Ureter (tissue), 1 donor: ENCODE measurements at regions not wholly inside any gene's neighbourhood (a gene's known extent, or its start where the extent isn't known, plus 50 kb on each side); places are given as distances from the start of the nearest gene placed in this dataset.
"Not testable (repeated sequence)": the region's sequence is repeated elsewhere in the genome, so short reads cannot be mapped to it uniquely, and the experiment has no call there.

ENCODE experiments used
- DNase-seq: peaks from one replicate; pipeline ENCODE4 v3.0.0-alpha.2; 2020; ENCODE audit warnings: low spot score
- donor health status: DM: yes; HTN: yes; CAD: no.

DNA sequence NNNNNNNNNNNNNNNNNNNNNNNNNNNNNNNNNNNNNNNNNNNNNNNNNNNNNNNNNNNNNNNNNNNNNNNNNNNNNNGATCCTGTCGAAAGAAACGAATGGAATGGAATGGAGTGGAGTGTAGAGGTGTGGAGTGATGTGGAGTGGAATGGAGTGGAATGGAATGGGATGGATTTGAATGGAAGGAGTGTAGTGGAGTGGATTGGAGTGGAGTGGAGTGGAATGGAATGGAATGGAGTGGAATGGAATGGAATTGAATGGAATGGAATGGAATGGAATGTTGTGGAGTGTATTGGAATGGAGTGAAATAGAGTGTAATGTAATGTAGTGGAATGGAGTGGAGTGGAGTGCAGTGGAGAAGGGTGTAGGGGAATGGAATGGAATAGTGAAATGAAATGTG is 1275.4 kb upstream of the TPTE start:
- not testable (repeated sequence) for DNase-seq

DNA sequence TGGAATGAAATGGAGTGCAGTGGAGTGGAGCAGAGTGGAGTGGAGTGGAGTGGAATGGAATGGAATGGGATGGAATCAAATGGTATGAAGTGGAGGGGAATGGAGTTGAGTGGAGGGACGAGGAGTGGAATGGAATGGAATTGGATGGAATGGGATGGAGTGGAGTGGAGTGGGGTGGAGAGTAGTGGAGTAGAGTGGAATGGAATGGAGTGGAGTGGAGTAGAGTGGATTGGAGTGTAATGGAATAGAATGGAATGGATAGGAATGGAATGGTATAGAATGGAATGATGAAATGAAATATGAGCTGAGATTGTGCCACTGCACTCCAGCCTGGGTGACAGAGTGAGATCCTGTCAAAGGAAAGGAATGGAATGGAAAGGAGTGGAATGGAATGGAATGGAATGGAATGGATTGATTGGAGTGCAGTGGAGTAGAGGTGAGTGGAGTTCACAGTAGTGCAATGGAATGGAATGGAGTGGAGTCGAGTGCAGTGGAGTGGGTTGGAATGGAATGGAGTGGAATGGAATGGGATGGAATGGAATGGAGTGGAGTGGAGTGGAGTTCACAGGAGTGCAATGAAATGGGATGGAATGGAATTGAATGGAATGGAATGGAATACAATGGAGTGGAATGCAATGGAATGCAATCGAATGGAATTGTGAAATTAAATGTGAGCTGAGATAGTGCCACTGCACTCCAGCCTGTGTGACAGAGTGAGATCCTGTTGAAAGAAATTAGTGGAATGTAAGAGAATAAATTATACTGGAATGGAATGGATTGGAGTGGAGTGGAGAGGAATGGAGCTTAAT is 1274.7 kb upstream of the TPTE start:
- peak; percentile 41 for DNase-seq

DNA sequence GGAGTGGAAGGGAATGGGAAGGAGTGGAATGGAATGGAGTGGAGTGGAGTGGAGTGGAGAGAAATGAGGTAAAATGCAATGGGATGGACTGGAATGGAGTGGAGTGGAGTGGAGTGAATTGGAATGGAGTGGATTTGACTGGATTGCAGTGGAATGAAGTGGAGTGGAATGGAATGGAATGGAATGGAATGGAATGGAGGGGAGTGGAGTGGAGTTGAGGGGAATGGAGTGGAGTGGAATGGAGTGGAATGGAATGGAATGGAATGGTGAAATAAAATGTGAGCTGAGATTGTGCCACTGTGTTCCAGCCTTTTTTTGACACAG is 1274.1 kb upstream of the TPTE start:
- DNase-seq = peak; percentile 23

DNA sequence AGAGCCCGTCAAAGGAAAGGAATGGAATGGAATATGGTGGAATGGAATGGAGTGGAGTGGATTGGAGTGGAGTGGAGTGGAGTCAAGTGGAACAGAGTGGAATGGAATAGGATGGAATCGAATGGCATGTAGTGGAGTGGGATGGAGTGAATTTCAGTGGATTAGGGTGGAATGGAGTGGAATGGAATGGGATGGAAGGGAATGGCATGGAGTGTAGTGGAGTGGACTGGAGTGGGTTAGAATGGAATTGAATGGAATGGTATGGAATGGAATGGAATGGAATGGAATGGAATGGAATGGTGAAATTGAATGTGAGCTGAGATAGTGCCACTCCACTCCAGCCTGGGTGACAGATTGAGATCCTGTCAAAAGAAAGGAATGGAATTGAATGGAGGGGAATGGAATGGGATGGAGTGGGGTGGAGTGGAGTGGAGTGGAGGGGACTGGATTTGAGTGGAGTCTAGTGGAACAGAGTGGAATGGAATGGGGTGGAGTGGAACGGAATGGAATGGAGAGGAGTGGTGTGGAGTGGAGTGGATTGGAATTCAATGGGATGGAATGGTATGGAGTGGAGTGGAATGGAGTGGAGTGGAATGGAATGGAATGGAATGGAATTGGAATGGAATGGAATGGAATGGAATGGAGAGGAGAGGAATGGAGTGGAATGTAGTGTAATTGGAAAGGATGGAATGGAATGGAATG is 1273.6 kb upstream of the TPTE start:
- DNase-seq = peak; percentile 34
